ENCODE measurements at regions not wholly inside any gene's neighbourhood (a gene's known extent, or its start where the extent isn't known, plus 50 kb on each side); places are given as distances from the start of the nearest gene placed in this dataset.

DNA sequence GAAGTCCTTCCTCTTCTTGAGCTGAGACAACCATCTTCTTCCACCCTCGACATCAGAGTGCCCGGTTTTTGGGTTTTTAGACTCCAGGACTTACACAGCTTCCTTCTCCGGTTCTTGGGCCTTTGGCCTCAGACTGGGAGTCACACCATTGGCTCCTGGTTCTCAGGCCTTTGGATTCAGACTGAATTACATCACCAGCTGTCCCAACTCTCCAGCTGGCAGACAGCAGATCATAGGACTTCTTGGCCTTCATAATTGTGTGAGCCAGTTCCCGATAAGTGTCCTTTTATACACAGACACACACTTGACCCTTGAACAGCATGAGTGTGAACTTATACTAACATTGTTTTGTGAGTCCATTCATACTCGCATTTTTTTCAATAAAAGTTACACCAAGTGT, 166.0 kb upstream of the UBL3 start:
- H3K27me3 ChIP-seq: no peaks in the 10 kb centered on the region
- intact Hi-C loops (cut with DNase I; ENCODE audit: low total_unique reads): no loop called here
- no peaks in the 10 kb centered on the region for H3K9me3 ChIP-seq
- H3K4me3 ChIP-seq: no peak overlapping the region
- H3K27ac ChIP-seq: no peak overlapping the region
- WGBS, 2 donors: 61 to 62% methylated on average over 5 of the region's 5 CpGs
- no peaks in the 10 kb centered on the region for H3K4me1 ChIP-seq
- no peak for DNase-seq
- H3K36me3 ChIP-seq (ENCODE audit: low read depth, missing control alignments): no peaks in the 10 kb centered on the region
- TF ChIP-seq POLR2A (IDR thresholded peaks at IDR 0.05): no peak
- TF ChIP-seq, protein P1, sequence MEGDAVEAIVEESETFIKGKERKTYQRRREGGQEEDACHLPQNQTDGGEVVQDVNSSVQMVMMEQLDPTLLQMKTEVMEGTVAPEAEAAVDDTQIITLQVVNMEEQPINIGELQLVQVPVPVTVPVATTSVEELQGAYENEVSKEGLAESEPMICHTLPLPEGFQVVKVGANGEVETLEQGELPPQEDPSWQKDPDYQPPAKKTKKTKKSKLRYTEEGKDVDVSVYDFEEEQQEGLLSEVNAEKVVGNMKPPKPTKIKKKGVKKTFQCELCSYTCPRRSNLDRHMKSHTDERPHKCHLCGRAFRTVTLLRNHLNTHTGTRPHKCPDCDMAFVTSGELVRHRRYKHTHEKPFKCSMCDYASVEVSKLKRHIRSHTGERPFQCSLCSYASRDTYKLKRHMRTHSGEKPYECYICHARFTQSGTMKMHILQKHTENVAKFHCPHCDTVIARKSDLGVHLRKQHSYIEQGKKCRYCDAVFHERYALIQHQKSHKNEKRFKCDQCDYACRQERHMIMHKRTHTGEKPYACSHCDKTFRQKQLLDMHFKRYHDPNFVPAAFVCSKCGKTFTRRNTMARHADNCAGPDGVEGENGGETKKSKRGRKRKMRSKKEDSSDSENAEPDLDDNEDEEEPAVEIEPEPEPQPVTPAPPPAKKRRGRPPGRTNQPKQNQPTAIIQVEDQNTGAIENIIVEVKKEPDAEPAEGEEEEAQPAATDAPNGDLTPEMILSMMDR (IDR thresholded peaks at IDR 0.05): no peak

DNA sequence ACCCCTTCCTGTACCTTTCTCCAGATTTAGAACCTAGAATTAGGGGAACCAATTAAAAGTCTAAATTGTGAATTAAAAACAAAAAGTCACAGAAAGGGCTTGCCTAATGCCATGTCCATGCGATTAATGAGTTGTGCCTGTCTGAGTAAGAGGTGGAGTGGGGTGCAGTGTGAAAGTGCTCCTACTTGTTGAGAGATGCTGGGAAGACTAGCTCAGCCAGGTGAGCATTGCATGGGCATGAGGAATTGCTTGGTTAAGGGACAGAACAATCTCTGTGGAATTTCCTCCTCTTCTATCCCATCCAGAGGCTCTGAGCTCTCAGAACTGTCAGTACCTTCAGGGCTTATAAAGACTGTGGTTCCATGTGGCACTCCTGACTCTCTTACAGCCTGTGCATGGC, 159.0 kb upstream of the UBL3 start:
- 87 to 94% methylated on average over 1 of the region's 1 CpG for WGBS, 2 donors
- intact Hi-C loops (cut with DNase I; ENCODE audit: low total_unique reads): no loop called here
- DNase-seq: no peak
- no peaks in the 10 kb centered on the region for H3K36me3 ChIP-seq (ENCODE audit: low read depth, missing control alignments)
- no peak overlapping the region for H3K4me3 ChIP-seq
- no peak overlapping the region for H3K27ac ChIP-seq
- H3K27me3 ChIP-seq: no peaks in the 10 kb centered on the region
- H3K4me1 ChIP-seq: no peaks in the 10 kb centered on the region
- no peaks in the 10 kb centered on the region for H3K9me3 ChIP-seq
- TF ChIP-seq, protein P1 (IDR thresholded peaks at IDR 0.05): no peak
- TF ChIP-seq POLR2A (IDR thresholded peaks at IDR 0.05): no peak

DNA sequence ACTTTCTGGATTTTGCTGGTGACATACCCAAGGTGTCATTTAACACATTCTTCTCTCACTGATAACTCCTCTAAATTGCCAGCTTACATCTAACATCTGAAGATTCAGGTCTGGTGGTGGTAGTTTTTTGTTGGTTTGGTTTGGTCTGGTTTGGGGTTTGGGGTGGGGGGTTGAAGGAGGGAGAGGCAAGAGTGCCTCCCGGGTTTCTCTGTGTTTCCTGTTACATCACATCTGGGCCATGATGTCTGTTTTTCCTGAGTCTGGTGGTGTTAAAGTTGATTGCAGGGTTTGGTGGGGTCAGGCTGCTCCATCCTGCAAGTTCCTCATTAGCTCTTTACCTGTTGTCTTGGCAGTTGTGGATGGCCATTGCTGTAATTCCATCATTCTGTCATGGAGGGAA, 155.8 kb upstream of the UBL3 start:
- no peaks in the 10 kb centered on the region for H3K4me1 ChIP-seq
- intact Hi-C loops (cut with DNase I; ENCODE audit: low total_unique reads): no loop called here
- H3K4me3 ChIP-seq: no peak overlapping the region
- no peaks in the 10 kb centered on the region for H3K36me3 ChIP-seq (ENCODE audit: low read depth, missing control alignments)
- no peaks in the 10 kb centered on the region for H3K27me3 ChIP-seq
- H3K9me3 ChIP-seq: no peaks in the 10 kb centered on the region
- no peak for DNase-seq
- WGBS, 2 donors: 50 to 63% methylated on average over 1 of the region's 1 CpG
- no peak for TF ChIP-seq POLR2A (IDR thresholded peaks at IDR 0.05)
- TF ChIP-seq, protein P1 (IDR thresholded peaks at IDR 0.05): no peak
- H3K27ac ChIP-seq: no peak overlapping the region

DNA sequence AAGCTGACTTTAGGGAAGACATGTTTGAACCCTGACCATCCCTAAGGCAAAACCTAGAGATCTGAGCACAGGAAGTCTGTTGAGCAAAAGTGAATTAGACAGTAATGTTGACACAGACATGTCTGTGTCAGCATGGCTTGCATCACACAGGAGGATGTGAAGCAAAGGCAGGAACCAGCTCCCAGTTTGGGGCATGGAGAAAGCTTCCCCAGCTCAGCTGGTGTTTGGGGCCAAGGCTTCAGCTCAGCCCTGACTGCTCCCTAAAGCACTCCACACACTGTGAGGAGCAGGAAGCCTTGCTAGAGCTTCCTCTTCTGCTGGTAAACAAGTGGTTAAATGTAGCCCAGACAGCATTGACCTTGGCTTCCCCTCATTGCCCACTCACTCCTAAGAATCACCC, 153.8 kb upstream of the UBL3 start:
- DNase-seq: no peak
- intact Hi-C loops (cut with DNase I; ENCODE audit: low total_unique reads): no loop called here

DNA sequence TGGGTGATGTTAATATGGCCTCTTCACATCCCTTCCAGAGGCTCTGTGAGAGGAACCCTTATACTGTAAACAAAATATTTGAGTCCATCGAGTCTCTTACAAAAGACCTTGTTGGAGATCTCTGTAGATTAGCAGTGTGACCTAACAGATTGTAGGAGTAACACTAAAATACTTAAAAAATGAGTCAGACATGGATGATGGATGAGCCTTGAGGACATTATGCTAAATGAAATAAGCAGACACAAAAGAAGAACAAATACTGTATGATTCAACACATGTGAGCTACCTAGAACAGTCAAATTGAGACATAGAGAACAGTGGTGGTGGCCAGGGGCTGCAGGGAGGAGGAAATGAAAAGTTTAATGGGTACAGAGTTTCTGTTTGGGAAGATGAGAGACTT, 152.2 kb upstream of the UBL3 start:
- Histone ChIP-seq H3K4me1 (peaks cover 3% of the 10 kb centered on the region), H3K27me3 (no peaks in the 10 kb centered on the region), H3K4me3 (no peak overlapping the region), H3K36me3 (ENCODE audit: low read depth, missing control alignments) (no peaks in the 10 kb centered on the region), H3K27ac (no peak overlapping the region), H3K9me3 (no peaks in the 10 kb centered on the region)
- DNase-seq: no peak
- intact Hi-C loops (cut with DNase I; ENCODE audit: low total_unique reads): no loop called here
- TF ChIP-seq POLR2A (IDR thresholded peaks at IDR 0.05): no peak
- TF ChIP-seq, protein P1 (IDR thresholded peaks at IDR 0.05): no peak
- 62 to 63% methylated on average over 1 of the region's 1 CpG for WGBS, 2 donors

More for the DNA sequence above, 153.8 kb upstream of the UBL3 start:
- no peaks in the 10 kb centered on the region for H3K9me3 ChIP-seq
- no peaks in the 10 kb centered on the region for H3K36me3 ChIP-seq (ENCODE audit: low read depth, missing control alignments)
- peaks cover 3% of the 10 kb centered on the region for H3K4me1 ChIP-seq
- no peaks in the 10 kb centered on the region for H3K27me3 ChIP-seq
- no peak overlapping the region for H3K4me3 ChIP-seq
- no peak overlapping the region for H3K27ac ChIP-seq
- no peak for TF ChIP-seq POLR2A (IDR thresholded peaks at IDR 0.05)
- TF ChIP-seq, protein P1 (IDR thresholded peaks at IDR 0.05): no peak
